GM21737 (cell line): ENCODE measurements at regions not wholly inside any gene's neighbourhood (a gene's known extent, or its start where the extent isn't known, plus 50 kb on each side); places are given as distances from the start of the nearest gene placed in this dataset.

ENCODE experiments used
- ATAC-seq: cut with Tn5 transposase; IDR thresholded peaks from one replicate; pipeline ENCODE4 v1.9.1; 2021; ENCODE audit warnings: mild to moderate bottlenecking, moderate library complexity; ENCODE audit not compliant: unreplicated experiment

DNA sequence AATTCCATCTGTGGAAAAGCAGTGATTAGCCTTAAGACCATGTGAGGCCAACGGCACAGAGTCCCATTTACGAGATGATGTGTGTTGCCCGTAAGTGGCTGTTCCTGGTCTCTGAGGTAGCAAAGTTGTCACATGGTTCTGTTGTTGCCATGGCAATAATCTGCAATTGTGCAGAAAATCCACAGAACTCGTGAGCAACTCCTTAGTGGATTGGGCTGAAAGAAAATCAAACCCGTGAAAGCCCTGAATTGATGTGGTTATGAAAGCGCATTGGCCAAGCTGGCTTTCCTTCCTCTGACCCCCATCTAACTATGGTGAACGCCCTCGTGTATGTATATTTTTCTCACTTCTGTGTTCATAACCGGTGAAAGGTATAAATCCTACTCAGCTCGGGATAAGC lies 614.7 kb downstream of the EBF1 start:
- no peak for ATAC-seq

DNA sequence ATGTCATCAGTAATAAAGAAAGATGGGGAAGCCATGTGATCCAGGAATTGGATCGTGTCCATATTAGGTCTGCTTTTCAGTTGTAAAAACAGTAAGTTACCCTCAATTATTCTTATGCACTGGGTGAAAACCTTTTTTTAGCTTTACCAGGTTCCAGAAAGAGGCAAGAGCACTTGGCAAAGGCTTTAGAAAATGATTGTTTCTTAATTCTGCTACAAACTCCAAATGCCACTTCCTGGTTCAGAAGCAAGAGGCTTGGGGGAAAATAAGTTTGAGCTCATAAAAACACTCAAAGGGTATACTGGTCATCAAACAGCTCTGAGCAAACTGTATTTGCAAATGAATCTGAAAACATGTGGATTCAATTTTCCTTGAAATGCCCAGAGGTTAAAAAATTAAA lies 615.6 kb downstream of the EBF1 start:
- no peak for ATAC-seq

DNA sequence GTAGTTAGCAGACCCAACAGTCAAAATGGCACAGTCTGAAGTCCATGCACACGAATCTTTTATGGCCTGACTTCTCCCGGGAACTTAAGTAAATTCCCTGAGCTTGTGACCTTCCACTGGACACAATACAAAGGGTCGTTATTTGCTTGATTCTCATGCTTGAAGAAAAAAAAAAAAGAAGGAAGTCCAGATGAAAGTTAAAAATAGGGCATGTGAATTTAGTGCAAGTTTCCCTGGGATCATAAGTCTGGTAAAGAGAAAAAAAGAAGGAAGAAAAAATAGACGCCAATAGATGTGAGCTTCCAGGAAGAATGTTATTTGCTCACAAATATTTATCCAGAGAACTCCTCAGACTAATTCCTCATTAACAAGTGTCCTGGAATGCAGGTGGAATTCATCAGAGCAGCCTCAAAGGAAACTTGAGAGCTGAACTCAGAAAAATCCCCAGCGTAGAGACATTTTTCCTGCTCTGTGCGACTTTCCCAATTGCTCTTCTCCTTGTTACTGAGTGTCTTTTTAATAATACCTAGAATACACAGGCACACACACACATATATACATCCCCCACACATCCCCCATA lies 616.3 kb downstream of the EBF1 start:
- ATAC-seq: no peak

DNA sequence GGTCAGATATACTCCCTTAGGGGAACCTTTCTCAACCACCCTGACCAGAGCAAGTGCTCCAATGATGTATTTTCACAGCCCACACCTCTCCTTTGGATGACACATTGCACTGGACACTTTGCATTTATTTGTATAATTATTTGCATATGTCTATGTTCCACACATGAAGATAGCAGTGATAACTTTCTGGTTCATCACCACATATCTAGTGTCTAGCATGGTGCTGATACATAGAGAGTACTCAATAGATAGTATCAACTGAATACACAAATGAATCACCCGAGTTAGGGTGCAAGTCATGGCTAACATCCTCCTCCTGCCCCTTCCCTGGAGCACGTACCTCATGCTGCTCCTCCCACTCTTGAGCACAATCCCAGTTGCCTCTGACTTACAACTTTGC lies 617.6 kb downstream of the EBF1 start:
- no peak for ATAC-seq

DNA sequence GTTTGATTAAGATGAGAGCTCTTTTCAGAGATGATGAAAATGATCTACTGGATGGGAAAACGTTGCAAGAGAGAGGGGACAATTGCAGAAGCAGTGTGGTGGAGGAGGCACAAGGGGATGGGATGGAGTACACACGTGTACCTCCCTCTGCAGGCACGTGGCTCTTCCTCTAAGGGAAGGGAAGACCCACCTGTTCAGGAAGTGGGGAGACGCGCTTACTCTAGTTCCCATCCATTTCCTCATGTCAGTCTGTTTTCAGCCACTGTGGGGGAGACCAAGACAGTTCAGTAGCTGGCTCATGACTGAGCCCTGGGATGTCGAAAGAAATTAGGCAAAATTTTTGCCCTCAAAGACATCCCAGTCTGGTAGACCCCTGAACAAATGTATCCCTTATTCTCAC lies 619.2 kb upstream of the CLINT1 start:
- no peak for ATAC-seq

DNA sequence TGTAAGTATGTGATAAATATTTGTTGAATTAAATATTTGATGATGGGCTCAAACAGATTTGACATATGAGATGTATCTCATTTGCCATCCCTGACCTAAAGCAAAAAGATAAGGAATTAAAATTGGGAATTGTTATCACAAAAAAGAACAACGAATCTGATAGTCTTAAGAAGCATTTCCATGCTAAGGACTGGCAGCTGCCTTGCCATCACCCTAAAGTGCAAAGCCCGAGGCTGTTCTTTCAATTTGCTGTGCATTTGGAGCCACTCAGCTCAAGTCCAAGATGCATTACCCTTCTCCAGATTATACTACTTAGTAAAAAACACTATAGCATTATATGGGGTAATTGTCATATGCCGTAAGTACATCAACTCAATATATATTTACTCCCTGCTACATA lies 618.3 kb upstream of the CLINT1 start:
- no peak for ATAC-seq

DNA sequence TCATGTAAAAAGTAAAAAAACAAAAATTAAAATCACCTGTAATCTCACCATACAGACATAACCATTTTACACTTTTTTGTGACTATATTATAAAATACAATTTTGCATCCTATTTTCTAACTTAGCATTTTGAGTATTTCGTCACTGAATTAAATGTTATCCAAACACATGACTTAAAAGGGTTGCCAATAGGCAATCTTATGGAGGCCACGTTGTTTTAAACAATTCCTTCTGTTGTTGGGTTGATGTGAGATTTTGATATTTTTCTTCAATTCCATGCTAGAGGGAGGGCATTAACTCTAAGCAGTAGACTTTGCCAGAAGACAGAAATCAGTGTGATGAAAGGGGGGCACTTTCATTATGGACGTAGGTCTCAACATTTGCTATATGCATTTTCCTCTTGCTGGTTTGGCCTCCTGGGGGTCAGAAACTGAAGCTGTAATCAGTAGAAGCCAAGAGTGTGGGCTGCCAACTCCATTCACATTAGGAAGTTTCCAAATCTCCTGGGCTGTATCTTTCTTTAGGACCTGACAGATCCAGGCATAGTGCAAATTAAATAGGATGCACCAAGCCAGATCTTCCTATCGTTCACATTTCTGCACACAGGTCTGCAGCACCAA lies 614.2 kb upstream of the CLINT1 start:
- no peak for ATAC-seq

DNA sequence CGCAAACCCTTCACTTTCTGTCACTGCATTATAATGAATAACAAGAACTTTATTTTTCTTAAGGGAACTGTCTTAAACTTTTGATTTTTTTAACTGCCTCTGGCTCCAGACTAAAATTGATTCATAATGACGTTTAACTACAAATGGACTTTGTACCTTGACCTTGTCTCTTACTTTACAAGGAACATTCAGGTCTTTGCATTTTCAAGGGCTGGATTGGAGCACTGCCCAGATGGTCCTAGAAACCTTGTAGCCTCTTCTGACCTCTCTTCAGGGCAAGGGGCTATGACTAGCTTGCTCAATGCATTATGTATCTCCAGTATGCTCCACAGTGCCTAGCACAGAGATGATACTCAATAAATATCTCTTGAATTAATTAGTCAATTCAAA lies 612.6 kb upstream of the CLINT1 start:
- no peak for ATAC-seq

DNA sequence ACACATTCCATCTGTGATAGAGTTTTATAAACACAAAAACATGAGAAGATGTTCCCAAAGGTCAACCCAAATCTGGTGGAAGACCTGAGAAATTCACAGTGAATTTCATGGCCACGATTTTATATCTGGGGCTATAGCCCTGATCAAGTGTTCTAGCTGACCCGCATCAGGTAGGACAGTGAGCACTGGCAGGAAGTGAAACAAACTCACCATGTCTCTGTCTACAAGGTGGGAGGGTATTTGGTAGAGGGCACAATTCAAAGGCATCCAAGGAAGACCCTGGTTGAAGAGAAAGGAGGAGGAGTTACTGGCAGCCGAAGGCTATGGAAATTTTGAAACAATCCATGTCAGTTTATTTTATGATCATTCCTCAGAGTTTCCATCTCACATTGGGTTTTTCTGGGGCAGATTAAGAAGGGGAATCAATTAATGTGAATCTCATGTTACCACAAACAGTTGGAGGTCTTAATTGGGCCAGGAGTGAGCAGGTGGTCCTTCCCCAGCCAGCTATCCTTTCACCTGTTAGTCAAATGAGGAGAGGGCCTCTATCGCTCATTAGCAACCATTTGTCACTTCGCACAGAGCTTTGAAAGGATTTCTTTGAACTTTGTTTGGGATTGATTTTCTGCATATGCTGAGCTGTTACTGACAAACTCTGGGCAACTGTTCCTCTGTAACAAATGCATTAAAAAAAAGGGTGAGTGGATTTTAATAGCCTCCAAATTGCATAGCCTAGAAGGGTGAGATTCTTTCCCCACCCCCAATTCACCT lies 612.0 kb upstream of the CLINT1 start:
- no peak for ATAC-seq

DNA sequence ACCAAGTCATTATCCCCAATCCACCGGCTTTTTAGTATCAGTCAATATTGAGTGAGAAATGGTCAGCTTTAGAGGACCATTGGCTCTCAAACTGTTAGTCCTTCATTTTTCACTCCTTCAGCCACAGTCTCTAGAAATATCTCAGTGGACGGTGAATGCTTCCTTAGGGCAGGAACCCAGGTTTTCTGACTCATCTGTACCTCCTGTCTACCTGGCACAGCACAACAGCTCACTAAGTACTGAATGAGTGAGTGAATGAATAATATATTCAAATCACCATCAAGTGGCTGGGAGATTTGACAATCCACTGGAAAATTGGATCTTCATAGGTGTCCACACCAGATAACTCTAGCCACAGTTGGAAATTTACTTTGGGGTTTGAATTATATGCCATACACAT lies 609.5 kb upstream of the CLINT1 start:
- no peak for ATAC-seq

DNA sequence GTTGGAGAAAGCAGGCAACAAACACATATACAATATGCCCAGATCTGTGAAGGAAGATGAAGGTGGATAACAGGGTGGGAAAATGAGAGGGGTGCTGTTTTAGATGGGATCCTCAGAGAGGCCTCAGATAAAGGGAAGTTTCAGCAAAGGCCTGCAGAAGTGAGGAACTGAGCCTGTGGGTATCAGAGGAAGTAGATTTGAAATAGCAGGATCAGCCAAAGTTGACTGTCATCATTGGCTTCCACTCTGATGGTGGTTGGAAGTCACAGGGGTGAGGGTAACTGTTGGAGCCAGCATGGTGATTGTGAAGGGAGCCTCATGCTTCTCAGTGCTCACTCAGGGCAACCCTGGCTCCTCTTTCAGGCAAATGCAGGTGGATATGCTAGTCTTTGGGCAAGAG lies 607.2 kb upstream of the CLINT1 start:
- ATAC-seq: no peak

DNA sequence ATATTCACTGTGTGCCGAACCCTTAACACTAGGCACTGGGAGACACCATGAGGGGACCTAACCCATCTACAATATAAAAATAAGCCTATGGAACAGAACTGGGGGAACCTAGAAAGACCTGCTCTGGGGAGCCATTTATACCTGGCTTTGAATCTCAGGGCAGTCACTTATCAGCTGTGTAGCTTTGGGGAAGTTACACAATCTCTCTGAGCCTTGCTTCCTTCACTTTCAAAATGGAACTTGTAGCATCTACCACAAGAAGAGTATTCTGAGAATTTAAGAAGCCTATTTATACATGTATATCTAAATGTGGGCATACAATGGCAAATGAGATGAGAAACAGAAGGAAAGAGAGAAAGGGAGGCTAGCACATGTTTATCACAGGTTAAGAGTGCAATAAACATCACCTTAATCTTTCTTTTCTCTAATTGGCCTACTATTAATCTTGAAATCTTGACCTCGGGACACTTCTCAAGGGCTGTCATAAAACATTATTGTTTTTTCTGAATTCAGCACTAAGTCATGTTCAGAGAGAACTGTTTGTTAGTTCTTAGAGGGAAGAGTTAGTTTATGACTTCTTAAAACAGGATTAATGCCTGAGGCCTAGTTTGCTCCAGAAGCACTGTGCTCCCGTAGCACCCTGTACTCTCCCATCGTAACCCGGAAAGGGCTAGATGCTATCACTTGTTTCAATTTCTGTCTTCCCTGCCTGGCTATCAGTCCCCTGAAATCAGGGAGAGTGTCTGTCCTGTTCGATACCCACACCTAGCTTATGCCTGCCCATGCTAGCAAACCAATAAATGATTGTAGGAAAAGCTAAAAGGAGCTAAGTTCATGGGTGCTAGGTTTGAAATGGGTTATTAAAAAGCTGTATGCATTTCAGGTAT lies 606.4 kb upstream of the CLINT1 start:
- ATAC-seq: no peak

DNA sequence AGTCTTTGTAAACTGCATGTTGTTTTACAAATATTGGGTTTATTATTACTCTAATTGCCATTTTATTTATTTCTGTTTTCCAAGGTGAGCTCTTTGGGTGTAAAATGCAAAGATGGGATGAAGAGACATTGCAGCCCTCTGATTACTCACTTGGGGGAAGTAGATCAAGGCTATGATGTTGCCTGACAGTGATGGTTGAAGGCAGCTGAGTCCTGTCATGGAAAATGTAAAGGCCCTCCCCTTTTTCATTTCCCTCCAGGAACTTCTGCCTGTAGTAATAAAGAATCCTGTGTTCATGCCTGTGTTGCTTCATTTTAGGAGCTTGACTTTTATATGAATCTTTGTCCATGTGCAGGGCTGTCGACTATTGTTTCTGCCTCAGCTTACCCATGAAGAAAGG lies 605.4 kb upstream of the CLINT1 start:
- no peak for ATAC-seq

DNA sequence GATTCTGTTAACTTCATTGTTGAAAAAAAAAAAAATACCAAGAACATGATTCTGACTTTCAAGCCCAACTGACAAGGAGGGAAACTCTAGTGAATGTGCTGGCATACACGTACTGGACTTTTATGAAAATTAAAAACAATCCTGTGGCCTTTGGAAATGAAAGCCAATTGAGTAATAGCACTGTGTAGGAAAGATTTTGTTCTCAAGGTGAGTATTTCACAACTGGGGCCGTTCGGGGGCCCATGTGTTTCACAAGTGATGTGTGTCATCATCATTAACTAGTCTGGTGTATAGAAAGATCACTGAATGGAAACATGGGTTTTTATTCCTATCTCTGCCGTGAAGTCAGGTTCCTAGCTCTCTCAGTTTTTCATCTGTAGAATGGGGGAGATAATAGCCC lies 605.0 kb upstream of the CLINT1 start:
- ATAC-seq: no peak

DNA sequence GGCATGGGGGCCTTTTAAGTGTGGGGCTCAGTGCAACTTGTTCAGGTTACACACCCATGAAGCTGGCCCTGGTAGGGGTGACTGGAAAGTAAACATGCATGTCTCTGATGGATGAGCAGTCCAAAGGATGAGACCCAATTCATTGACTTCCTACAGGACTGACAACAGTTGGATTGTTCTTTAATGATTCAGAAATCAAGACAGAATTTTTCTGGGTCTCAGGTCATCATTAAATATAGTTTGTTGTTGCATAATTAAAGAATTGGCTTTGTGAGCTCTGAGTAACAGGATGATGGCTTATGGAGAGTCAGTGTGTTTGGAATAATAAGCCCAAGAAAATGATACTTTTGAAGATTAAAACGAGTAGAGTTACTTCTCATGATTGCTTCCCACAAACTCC lies 604.2 kb upstream of the CLINT1 start:
- ATAC-seq: no peak

DNA sequence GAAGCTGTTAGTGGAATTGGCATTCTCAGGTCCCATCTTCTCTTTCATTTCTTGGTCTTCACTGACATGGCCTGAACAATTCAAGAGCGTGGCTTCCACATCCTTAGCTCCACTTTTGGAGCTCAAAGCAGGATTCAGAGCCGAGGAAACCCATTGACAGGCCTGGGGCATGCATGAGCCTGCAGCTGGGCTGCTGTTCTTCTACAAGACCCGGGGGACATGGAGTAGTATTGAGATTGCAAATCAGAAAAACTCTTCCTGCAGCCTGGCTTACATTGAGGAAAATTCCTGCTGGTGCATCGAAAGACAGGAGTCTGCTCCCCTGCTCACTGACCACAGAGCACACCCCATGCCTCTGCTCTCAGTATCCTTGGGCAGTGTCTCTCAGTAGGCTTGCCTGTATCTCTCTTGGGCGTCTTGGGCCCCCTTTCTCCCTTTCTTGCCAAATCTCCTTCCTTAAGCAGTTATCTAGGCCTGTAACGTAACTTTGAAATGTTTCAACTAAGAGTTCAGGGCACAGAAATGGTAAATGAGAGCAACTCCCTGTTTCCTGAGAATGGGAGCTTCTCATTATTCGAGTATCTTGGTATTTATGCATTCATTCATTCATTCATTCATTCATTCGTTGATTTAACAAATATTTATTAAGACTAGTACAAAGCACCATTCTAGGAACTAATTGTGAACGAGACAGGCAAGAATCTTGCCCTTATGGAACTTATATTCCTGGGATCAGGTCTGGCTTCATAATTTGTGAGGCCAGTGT lies 603.6 kb upstream of the CLINT1 start:
- no peak for ATAC-seq

DNA sequence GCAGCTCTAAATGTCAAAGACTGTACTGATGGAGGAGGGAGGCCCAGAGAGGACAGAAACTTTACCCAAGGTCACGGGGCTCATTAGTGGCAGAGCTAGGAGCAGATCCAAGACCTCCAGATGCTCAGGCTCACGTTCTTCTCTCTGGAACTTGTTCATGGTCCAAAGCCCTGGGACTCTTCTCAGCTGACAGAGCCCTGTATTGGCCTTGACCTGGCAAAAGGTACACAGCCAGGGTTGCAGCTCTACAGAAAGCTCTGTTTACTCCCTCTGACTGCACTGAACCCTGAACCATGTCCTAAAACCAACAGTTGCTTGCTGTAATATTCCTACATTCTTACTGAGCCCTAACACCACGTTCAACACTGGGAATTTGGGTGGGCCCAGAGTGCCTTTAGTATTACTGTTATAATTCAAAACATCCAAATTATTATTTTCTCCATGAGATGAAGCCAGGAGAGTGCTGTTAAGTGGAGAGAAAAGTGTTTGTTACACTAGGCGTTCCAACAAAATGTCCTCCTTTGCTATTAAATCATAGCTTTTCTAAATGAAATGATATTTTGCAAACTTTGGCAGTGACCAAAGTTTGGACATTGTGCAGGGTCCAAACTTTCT lies 602.4 kb upstream of the CLINT1 start:
- ATAC-seq: no peak

DNA sequence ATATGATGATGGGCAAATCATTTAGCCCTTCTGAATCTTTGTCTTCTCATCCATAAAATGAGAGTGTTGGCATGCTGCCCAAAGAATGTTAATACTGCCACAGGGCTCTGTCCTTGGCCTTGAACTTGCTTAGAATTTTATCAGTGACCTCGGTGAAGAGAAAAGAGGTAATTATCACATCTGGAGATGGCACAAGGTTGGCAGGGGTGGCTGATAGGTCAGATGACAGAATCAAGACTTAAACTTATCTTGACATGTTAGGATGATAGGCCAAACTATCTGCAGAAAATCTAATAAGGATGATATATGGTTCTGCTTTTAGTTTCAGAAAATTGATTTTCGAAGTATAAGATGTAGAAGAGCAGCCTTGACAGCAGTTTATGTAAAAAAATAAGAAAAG lies 599.1 kb upstream of the CLINT1 start:
- no peak for ATAC-seq

DNA sequence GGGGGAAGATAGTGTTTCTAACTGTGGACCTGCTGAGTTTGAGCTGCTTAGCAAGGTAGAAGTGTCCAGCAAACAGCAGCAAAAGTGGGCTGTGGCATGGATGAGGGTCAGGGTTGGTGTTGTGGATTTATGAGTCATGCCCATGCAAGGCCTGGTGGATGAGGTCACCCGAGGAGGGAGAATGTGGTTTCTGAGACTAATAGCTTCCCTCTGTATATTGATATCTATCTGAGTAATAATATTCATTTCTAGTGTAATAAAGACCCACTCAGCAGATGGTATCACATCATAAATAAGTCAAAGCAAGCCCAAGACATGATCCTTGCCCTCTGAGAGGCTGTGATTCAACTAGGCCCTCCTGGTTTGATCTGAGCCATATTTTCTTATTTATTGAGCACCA lies 597.8 kb upstream of the CLINT1 start:
- ATAC-seq: no peak

DNA sequence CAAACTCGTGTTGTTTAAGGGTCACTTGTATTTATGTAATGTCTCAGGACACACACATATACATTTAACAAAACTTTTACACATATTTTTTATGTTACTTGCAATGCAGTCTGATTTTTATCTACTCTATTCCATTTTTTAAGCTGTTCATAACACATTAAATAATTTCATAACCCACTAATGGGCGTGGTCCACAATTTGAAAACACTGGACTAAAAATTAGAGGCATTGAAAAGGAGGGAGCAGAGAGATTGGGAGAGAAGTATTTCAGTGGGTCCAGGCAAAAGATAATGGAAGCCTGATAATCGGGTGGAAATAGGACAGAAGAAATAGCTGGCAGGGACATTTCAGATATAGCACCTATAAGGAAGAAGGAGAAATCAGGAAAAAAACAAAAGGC lies 597.3 kb upstream of the CLINT1 start:
- no peak for ATAC-seq
